HepG2 (cell line): ENCODE measurements at regions not wholly inside any gene's neighbourhood (a gene's known extent, or its start where the extent isn't known, plus 50 kb on each side); places are given as distances from the start of the nearest gene placed in this dataset.

Experiments used
- CTCF ChIP-seq: sonication (generic); formaldehyde crosslinking; IDR thresholded peaks from 2 replicates; pipeline ENCODE4 v1.5.0; 2020; ENCODE audit warnings: mild to moderate bottlenecking, missing genetic modification reagents, moderate library complexity
- ESRRA ChIP-seq: sonication (generic); formaldehyde crosslinking; IDR thresholded peaks from 2 replicates; pipeline ENCODE4 v1.5.1; 2020; ENCODE audit warnings: mild to moderate bottlenecking, low read depth, missing genetic modification reagents
- GABPA ChIP-seq, 2 experiments: IDR thresholded peaks; 2 replicates each; pipeline ENCODE4 v1.6.1; 2011 to 2016; ENCODE audit warnings: low read depth in 2 of 2, low read length in 1 of 2, missing biosample characterization in 1 of 2, missing genetic modification characterization in 1 of 2
- RAD21 ChIP-seq: fragments of 450-650 bp; formaldehyde crosslinking; IDR thresholded peaks from 2 replicates; pipeline ENCODE4 v1.5.0; 2020; ENCODE audit warnings: mild to moderate bottlenecking
- REPIN1 ChIP-seq: sonication (generic); formaldehyde crosslinking; IDR thresholded peaks from 2 replicates; pipeline ENCODE4 v1.8.0; 2022; ENCODE audit warnings: missing genetic modification reagents, low read depth, mild to moderate bottlenecking, borderline replicate concordance
- REST ChIP-seq, 2 experiments: IDR thresholded peaks; 2 replicates each; pipeline ENCODE4 v1.6.1; 2011 to 2012; ENCODE audit warnings: low read length in 2 of 2, borderline replicate concordance in 1 of 2, low read depth in 1 of 2, mild to moderate bottlenecking in 1 of 2, moderate library complexity in 1 of 2
- ZC3H13 ChIP-seq: sonication (generic); formaldehyde crosslinking; IDR thresholded peaks from 2 replicates; pipeline ENCODE4 v1.8.1; 2023; ENCODE audit warnings: mild to moderate bottlenecking, missing genetic modification reagents, moderate library complexity
- ZNF256 ChIP-seq: sonication (generic); formaldehyde crosslinking; conservative IDR thresholded peaks from 2 replicates; pipeline ENCODE4 v1.4.0; 2020; ENCODE audit warnings: missing genetic modification reagents
- ZNF484 ChIP-seq: sonication (generic); formaldehyde crosslinking; IDR thresholded peaks from 2 replicates; pipeline ENCODE4 v1.5.1; 2020; ENCODE audit warnings: mild to moderate bottlenecking, low read depth, missing genetic modification reagents, borderline replicate concordance
- ZNF749 ChIP-seq: sonication (generic); formaldehyde crosslinking; IDR thresholded peaks from 2 replicates; pipeline ENCODE4 v1.8.0; 2022; ENCODE audit warnings: mild to moderate bottlenecking, missing genetic modification reagents, moderate library complexity, borderline replicate concordance

- no peak for TF ChIP-seq RAD21 (CRISPR knock-in tag)
- no peak for TF ChIP-seq ZNF256
- TF ChIP-seq ZNF749 (CRISPR knock-in tag) = no peak
- TF ChIP-seq ESRRA (CRISPR knock-in tag) = no peak
- no peak for TF ChIP-seq REST (IDR thresholded peaks at IDR 0.05; ENCODE audit: borderline replicate concordance in 1 of 2, low read depth in 1 of 2, low read length in 2 of 2)
- TF ChIP-seq CTCF (CRISPR knock-in tag) = no peak
- TF ChIP-seq GABPA (IDR thresholded peaks at IDR 0.05; ENCODE audit: low read depth, low read length) = no peak
- TF ChIP-seq GABPA (CRISPR knock-in tag; IDR thresholded peaks at IDR 0.05; ENCODE audit: low read depth) = no peak
- TF ChIP-seq ZC3H13 (CRISPR knock-in tag) = no peak
- no peak for TF ChIP-seq ZNF484 (CRISPR knock-in tag)
- no peak for TF ChIP-seq REPIN1 (CRISPR knock-in tag)
Observed at GRCh38 chr2:145931781-145932395, 1412.0 kb upstream of the ZEB2 start.
